ENCODE measurements at regions not wholly inside any gene's neighbourhood (a gene's known extent, or its start where the extent isn't known, plus 50 kb on each side); places are given as distances from the start of the nearest gene placed in this dataset.

DNA sequence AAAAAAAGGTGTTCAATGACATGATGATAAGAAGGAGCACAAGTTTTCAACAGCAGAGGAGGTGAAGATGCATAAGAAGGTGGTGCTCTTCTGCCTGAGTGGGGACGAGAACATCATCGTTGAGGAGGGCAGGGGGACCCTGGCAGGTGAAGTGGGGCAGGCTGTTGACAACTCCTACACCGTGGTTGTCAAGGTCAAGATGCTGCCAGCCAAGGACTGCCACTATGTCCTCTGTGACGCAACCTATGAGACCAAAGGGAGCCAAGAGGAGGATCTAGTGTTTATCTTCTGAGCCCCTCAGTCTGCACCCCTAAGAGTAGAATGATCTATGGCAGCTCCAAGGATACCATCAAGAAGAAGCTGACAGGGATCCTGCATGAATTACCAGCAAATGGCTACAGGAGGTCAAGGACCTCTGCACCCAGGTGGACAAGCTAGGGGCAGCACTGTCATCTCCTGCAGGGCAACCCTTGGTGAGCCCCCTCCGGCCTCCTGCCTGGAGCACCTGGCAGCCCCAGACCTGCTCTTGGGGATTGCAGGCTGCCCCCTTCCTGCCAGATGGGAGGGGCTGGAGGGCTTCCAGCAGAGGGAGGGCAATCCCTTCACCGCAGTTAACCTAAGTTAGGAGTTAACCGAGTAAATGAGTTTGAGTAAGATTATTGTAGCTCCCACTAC lies 80.5 kb downstream of the ZNF281 start:
- Histone ChIP-seq H3K9me3 (ENCODE audit: control insufficient read depth, low read depth, low read length) (no peaks in the 10 kb centered on the region), H3K4me1 (ENCODE audit: insufficient read depth, low read length) (peaks cover 11% of the 10 kb centered on the region; the same call in 1 of the 2 replicates), H2BK12ac (ENCODE audit: insufficient read length, low read depth, low read length) (no peak overlapping the region), H3K14ac (ENCODE audit: insufficient read depth, low read length) (no peak overlapping the region), H3K79me1 (ENCODE audit: insufficient read depth, low read depth, low read length, poor library complexity, severe bottlenecking) (no peaks in the 10 kb centered on the region), H4K8ac (replicated peaks; ENCODE audit: insufficient read length, low read depth, low read length) (no peak overlapping the region), H3K18ac (ENCODE audit: insufficient read length, low read depth, low read length) (peak overlapping the region; percentile 46), H2BK5ac (ENCODE audit: insufficient read length, low read length) (no peak overlapping the region), H3K4ac (ENCODE audit: low read depth, low read length) (no peak overlapping the region), H2AFZ (ENCODE audit: low read length) (no peak overlapping the region), H3K27ac (ENCODE audit: insufficient read length, low read depth, low read length) (no peak overlapping the region), H4K91ac (ENCODE audit: insufficient read length, low read depth, low read length) (no peak overlapping the region), H2BK20ac (ENCODE audit: low read depth, low read length, poor library complexity, severe bottlenecking) (no peak overlapping the region), H4K20me1 (ENCODE audit: control insufficient read depth, insufficient read depth, insufficient read length) (no peaks in the 10 kb centered on the region), H4K5ac (ENCODE audit: insufficient read length, low read depth, low read length) (no peak overlapping the region), H3K4me2 (ENCODE audit: insufficient read depth, insufficient read length, low read length) (no peak overlapping the region), H3K27me3 (ENCODE audit: insufficient read depth, low read length) (no peaks in the 10 kb centered on the region), H3T11ph (ENCODE audit: low read length) (no peak overlapping the region), H3K56ac (ENCODE audit: insufficient read length, low read depth, low read length) (no peak overlapping the region), H2BK15ac (ENCODE audit: low read depth, low read length) (no peak overlapping the region), H2BK120ac (ENCODE audit: low read depth, low read length, poor library complexity, severe bottlenecking) (no peak overlapping the region), H3K23me2 (ENCODE audit: insufficient read length, low read depth, low read length, poor library complexity, severe bottlenecking) (no peaks in the 10 kb centered on the region), H2AK5ac (ENCODE audit: insufficient read length, low read length) (no peak overlapping the region), H3K79me2 (ENCODE audit: insufficient read depth, low read length) (no peaks in the 10 kb centered on the region), H3K23ac (ENCODE audit: insufficient read length, low read depth, low read length) (no peak overlapping the region), H3K9ac (ENCODE audit: extremely low read depth, insufficient read length, low read length) (no peak overlapping the region)
- Mint-ChIP-seq H3K4me1 (peaks cover 33 to 36% of the 10 kb centered on the region in 2 experiments), H3K4me3 (no peak overlapping the region), H3K36me3 (ENCODE audit: insufficient read depth in 1 of 3, low read depth in 3 of 3) (peaks cover under 1 to 1% (median under 1%) of the 10 kb centered on the region in 3 experiments; a peak in 5 of 7 replicates), H3K27me3 (ENCODE audit: low read depth) (no peaks in the 10 kb centered on the region; the same call in 1 of the 2 replicates), H3K9me3 (no peaks in the 10 kb centered on the region; a peak in 1 of 5 replicates), H3K27ac (no peak overlapping the region)
- no CpG with 5 or more reads among the region's 7 CpGs for WGBS (ENCODE audit: extremely low coverage, insufficient read length, low lambda C conversion rate)
- DNase-seq: no peak
- TF ChIP-seq, protein P1, sequence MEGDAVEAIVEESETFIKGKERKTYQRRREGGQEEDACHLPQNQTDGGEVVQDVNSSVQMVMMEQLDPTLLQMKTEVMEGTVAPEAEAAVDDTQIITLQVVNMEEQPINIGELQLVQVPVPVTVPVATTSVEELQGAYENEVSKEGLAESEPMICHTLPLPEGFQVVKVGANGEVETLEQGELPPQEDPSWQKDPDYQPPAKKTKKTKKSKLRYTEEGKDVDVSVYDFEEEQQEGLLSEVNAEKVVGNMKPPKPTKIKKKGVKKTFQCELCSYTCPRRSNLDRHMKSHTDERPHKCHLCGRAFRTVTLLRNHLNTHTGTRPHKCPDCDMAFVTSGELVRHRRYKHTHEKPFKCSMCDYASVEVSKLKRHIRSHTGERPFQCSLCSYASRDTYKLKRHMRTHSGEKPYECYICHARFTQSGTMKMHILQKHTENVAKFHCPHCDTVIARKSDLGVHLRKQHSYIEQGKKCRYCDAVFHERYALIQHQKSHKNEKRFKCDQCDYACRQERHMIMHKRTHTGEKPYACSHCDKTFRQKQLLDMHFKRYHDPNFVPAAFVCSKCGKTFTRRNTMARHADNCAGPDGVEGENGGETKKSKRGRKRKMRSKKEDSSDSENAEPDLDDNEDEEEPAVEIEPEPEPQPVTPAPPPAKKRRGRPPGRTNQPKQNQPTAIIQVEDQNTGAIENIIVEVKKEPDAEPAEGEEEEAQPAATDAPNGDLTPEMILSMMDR (conservative IDR thresholded peaks at IDR 0.05): no peak

All from H9 (cell line).